ENCODE measurements at regions not wholly inside any gene's neighbourhood (a gene's known extent, or its start where the extent isn't known, plus 50 kb on each side); places are given as distances from the start of the nearest gene placed in this dataset.

- no peak for DNase-seq
These were observed 183.2 kb downstream of the SOX9 start for GRCh38 chr17:72303787-72304733.

GRCh38 chr17:72304859-72305258 is 184.0 kb downstream of the SOX9 start:
- no peak for DNase-seq

DNA sequence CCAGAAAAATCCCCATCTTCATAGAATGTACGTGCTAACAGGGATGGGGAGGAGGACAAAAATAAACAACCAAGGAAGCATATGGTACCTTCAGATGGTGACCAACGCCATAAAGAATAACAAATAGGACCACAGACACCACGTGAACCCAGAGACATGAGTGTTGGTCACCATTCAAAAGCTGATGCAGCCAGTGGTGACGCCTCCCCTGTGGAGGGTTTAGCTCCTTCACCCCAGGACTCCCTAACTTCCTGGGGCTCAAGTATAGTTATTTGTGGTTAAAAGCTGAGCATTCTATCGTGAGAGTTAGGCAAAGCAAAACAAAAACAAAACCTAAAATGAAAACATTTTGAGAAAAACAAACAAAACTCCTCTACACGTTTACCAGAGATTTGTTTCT is 184.7 kb downstream of the SOX9 start:
- DNase-seq, result no peak

DNA sequence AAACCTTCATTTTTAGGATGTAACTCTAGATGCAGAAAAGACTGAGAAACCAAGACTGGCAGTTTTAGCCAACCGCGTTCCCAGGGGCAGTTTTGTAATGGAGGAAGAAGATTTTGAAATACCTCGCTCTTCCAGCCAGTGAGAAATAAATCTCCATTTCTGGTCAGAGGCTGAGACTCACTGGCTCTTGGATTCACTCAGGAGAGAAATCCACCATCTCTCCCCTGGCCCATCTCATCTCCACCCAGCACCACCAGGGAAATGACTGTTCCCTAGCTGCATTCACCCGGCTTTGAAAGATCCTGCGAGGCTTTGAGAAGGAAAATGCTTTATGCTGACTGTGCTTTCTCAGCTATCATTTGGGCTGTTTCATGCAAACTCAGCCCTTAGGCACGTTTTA is 185.2 kb downstream of the SOX9 start:
- no peak for DNase-seq

DNA sequence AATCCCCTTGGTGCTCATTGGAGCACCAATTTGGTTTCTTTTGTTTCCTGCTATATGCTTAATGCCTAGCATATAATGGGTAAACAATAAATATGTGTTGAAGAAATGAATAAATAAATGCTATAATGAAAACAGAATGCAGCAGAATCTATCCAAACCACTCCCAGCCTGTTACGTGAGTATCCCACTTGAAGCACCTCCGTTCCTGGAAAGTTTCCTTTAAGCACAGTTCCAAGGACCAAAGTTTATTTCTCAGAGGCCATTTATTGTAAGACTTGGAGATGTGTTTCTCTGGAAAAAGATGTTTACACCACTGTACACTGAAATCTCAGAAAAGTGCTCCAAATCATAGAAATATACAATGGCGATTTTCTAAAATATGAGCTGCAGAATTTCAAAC is 187.0 kb downstream of the SOX9 start:
- DNase-seq, result no peak

DNA sequence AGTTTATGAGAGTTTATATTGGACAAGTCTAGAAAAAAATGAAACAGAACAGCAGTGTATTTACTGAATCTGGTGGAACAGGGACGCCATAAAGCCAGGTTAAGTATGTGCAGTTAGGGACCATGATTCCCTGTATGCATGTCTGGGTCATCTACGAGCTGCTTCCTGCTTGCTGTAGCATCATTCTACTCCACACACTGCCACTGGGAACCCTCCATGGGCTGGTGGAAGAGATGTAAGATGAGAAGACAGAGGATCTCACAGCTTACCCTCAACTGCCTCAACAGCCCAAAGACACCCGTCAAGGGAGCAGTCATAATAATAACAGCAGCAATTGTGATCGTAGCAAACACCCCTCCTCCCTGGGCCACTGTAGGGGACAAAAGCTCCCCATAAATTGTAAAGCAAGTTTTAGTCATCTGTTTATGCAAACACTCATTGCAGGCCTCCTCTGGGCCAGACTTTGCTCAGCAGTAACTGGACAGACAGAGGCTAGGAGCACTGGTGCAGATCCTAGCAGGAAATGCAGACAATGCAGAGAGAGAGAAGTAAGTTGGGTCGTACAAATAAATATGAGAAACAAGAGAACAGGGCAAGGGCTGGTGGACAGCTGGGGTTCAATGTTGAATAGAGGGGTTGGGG is 188.0 kb downstream of the SOX9 start:
- no peak for DNase-seq

DNA sequence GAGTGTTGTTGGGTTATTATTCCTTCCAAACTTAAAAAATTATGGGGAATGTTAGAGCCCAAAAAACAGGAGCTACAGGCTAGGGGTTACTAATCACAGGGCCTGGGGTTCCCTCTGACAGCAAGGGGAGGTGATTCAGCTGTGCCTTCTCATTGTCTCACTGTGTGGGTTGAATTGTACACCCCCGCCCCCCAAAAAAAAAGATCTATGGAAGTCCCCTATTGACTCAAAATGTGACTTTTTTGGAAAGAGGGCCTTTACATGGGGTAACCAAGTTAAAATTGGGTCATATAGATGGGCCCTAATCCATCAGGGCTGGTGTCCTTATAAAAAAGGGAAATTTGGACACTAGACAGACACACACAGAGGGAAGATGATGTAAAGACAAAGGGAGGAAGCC is 190.2 kb downstream of the SOX9 start:
- DNase-seq, result no peak

GRCh38 chr17:72315122-72315913 is 194.5 kb downstream of the SOX9 start:
- DNase-seq, result no peak

DNA sequence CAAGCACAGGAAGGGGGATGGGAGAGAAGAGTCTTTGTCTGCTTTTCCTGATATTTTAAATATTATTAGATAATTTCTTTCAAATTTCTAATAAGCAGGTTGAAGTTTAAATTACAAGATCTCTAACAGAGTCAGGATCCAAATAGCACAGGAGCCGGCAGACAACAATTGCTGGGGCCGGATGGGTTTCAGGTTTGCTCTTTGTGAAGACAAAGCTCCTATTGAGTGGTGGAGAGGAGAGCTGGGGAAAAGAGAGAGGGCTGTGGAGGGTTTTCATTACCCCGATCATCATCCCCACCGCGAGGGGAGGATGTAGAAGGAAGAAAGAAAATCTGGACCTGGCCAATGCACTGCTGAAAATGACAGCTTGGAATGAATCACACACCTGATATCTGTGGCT is 197.3 kb downstream of the SOX9 start:
- DNase-seq, result no peak

DNA sequence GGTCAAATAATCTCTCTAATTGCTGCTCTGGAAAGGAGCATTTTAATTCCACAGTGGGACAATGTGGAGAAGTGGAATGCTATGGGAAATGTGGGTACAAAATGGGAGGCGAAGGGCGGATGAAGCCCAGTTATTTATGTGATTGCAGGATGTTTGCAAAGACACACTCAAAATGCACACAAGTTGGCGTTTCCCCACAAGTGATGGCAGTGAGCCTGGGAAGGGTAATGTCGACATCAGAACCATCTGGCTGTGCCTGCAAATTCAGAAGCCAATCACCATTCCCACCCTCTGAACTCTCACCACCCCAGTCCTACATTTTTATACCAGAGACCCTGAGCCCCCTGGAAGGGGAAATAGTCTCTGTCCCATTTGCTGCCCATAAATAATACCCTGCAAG is 201.1 kb downstream of the SOX9 start:
- DNase-seq, result no peak

DNA sequence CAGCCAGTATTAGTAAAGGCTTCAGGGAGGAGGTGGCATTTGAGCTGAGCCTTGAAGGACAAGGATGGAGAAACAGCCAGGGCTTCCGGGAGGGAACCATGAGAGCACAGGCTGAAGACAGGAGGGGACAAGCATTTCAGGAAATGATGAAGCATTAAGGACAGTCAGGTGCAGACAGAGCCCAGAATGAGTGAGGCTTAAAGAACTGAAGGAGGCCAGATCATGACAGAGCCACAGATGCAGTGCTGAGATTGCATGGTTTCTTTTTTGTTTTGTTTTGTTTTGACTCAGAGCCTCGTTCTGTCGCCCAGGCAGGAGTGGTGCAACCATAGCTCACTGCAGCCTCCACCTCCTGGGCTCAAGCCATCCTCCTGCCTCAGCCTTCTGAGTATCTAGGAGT is 211.5 kb downstream of the SOX9 start:
- no peak for DNase-seq

- no peak for DNase-seq
These were observed 212.8 kb downstream of the SOX9 start for GRCh38 chr17:72333570-72333969.

- DNase-seq, result no peak
These were observed 213.4 kb downstream of the SOX9 start for GRCh38 chr17:72334205-72334604.

DNA sequence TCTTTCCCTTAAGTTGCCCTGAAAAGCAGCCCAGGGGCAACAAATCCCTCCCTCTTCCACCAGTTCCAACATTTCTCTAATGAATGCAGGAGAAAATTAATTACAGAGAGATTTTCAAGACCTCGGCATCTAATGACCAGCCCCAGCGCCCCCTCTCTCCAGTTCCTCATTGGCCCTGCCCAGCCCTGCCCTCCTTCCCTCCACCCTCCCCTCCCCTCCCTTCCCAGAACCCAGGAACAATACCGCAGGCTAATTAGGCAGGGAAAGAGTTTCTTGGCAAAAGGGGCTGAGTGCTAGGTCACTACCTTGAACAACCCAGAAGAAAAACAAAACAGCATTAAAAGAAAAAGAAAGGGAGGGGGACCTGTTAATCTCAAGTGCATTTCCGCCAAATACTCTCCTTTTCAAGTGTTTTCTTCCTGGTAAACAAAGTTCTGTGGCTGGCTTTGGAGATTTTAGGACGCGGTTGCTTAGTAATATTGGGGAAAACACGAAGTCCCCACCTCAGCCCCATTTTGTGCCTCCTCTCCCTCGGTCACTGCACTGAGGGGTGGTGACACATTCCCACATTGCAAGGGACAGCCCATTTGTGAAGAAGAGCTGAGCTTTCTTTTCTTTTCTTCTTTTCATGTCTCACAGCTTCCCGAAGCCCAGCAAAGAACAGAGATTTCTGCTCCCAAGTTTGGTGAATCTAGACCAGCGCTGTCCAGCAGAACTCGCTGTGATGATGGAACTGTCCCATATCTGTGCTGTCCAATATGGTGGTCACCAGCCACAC is 215.4 kb downstream of the SOX9 start:
- no peak for DNase-seq

GRCh38 chr17:72336804-72337070 is 215.9 kb downstream of the SOX9 start:
- DNase-seq, result no peak

GRCh38 chr17:72338304-72338703 is 217.5 kb downstream of the SOX9 start:
- DNase-seq, result no peak

- no peak for DNase-seq
These were observed 218.3 kb downstream of the SOX9 start for GRCh38 chr17:72338847-72339790.

DNA sequence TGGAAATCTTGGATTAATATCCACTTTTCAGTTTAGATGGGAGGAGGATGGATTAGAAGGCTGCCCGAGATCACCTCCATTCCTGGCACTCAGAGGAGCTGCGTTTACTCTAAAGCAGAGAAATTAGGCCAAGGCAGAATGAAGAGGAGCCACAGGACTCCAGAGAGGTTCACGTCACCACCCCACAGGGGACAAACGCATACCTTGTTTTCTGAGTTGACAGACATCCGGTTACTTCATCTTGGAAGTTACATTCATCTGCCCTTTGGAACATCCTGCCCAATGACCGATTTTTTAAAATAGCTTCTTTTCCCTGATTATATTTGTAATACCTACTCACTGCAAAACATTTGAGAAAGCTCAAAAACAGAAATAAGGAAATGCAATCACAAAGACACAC is 220.0 kb downstream of the SOX9 start:
- DNase-seq, result no peak

GRCh38 chr17:72342061-72342460 is 221.2 kb downstream of the SOX9 start:
- no peak for DNase-seq

DNA sequence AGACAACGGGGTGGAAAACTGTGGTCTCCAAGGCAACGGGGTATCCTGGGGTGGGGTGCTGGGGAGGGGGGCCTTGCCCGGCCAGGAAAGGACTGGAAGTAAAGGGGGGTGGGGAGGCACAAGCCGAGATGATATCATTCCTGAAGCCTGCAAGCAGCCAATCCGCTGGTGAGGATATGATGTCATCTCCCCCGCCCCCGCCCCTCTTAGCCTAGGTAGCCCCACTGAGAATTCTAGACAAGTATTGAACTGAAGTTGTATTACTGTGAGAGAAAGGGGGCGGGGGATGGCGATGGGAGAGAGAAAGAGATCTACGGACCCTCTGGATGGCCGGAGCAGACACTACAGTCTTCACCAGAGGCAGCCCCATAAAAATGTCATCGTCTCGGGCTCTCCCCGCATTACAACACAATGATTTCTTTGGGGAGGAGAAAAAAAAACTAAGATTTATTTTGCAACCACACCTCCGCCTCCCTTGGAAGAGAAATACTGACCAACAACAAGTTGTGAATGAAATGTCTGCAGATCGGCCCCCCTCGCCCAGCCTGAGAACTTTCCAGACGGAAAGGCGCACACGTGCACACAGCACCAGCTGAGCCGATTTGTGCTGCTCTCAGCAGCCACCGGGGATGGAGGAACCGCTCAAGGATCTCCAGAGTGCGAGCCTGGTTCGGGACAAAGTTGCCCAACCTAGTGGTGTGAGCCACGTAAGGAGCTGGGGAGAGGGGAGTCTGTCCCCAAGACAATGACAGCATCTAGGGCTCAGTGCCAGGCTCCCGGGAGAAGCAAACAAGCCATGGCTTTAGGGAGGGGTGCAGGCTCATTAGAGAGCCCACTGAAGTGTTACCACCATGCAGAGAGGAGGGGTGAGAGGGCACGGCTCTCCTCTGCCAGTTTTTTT is 222.1 kb downstream of the SOX9 start:
- DNase-seq, result no peak

DNA sequence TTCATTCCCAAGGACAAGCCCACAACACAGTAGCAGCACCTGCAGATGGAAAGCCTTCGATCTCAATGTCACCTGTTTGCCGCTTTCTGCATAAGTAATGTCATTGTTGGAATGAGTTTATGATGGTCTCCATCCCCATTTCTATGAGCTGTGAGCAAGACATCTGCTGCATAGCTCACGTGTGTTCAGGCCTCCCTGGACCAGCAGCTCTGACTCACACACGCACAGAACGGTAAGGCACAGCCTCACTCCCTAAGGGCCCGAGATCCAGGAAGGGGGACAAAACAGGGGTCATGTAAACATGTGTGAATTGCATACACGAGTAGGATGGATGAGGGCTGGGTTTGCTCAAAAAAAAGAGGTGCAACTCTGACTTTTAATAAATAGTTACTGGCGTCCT is 223.1 kb downstream of the SOX9 start:
- DNase-seq, result no peak
